ENCODE measurements at regions not wholly inside any gene's neighbourhood (a gene's known extent, or its start where the extent isn't known, plus 50 kb on each side); places are given as distances from the start of the nearest gene placed in this dataset.

GRCh38 chr5:2921651-2922050, 170.2 kb upstream of the IRX2 start:
- H3K36me3 ChIP-seq = no peaks in the 10 kb centered on the region
- no peak overlapping the region for H3K27ac ChIP-seq
- H3K4me3 ChIP-seq = peak overlapping the region in 1 of 3 donors; percentile 11
- intact Hi-C loops (cut with DNase I; ENCODE audit: low total_unique reads) = no loop called here
- TF ChIP-seq POLR2A (IDR thresholded peaks at IDR 0.05) (no peak), POLR2AphosphoS5 (IDR thresholded peaks at IDR 0.05) (no peak), CTCF (IDR thresholded peaks at IDR 0.05) (no peak)
- H3K4me1 ChIP-seq = no peaks in the 10 kb centered on the region
- H3K27me3 ChIP-seq = no peaks in the 10 kb centered on the region
- peaks cover 9 to 31% of the 10 kb centered on the region in 2 donors for H3K9me3 ChIP-seq
- DNase-seq (ENCODE audit: low spot score in 2 of 2) = no peak

- TF ChIP-seq CTCF (IDR thresholded peaks at IDR 0.05) (no peak), POLR2AphosphoS5 (IDR thresholded peaks at IDR 0.05) (no peak), POLR2A (IDR thresholded peaks at IDR 0.05) (no peak)
- no peak for DNase-seq (ENCODE audit: low spot score in 2 of 2)
- intact Hi-C loops (cut with DNase I; ENCODE audit: low total_unique reads) = no loop called here
- H3K27me3 ChIP-seq = no peaks in the 10 kb centered on the region
- H3K4me1 ChIP-seq = no peaks in the 10 kb centered on the region
- H3K27ac ChIP-seq = no peak overlapping the region
- no peaks in the 10 kb centered on the region for H3K36me3 ChIP-seq
- H3K4me3 ChIP-seq = no peak overlapping the region
- peaks cover 9 to 31% of the 10 kb centered on the region in 2 donors for H3K9me3 ChIP-seq
These were observed 169.7 kb upstream of the IRX2 start for GRCh38 chr5:2921176-2921575.

GRCh38 chr5:2920312-2920711, 168.8 kb upstream of the IRX2 start:
- H3K27me3 ChIP-seq = no peaks in the 10 kb centered on the region
- intact Hi-C loops (cut with DNase I; ENCODE audit: low total_unique reads) = no loop called here
- H3K9me3 ChIP-seq = peaks cover 9 to 31% of the 10 kb centered on the region in 2 donors
- TF ChIP-seq CTCF (IDR thresholded peaks at IDR 0.05) (no peak), POLR2AphosphoS5 (IDR thresholded peaks at IDR 0.05) (no peak), POLR2A (IDR thresholded peaks at IDR 0.05) (no peak)
- no peaks in the 10 kb centered on the region for H3K36me3 ChIP-seq
- no peaks in the 10 kb centered on the region for H3K4me1 ChIP-seq
- H3K4me3 ChIP-seq = no peak overlapping the region
- DNase-seq (ENCODE audit: low spot score in 2 of 2) = no peak
- H3K27ac ChIP-seq = no peak overlapping the region

GRCh38 chr5:2919310-2920018, 168.0 kb upstream of the IRX2 start:
- peaks cover 9 to 31% of the 10 kb centered on the region in 2 donors for H3K9me3 ChIP-seq
- H3K4me3 ChIP-seq = no peak overlapping the region
- H3K27me3 ChIP-seq = no peaks in the 10 kb centered on the region
- intact Hi-C loops (cut with DNase I; ENCODE audit: low total_unique reads) = no loop called here
- no peak overlapping the region for H3K27ac ChIP-seq
- H3K4me1 ChIP-seq = no peaks in the 10 kb centered on the region
- no peaks in the 10 kb centered on the region for H3K36me3 ChIP-seq
- DNase-seq (ENCODE audit: low spot score in 2 of 2) = no peak
- TF ChIP-seq POLR2A (IDR thresholded peaks at IDR 0.05) (no peak), POLR2AphosphoS5 (IDR thresholded peaks at IDR 0.05) (no peak), CTCF (IDR thresholded peaks at IDR 0.05) (no peak)

GRCh38 chr5:2917524-2917923, 166.0 kb upstream of the IRX2 start:
- no peak for DNase-seq (ENCODE audit: low spot score in 2 of 2)
- Histone ChIP-seq H3K36me3 (no peaks in the 10 kb centered on the region), H3K4me3 (no peak overlapping the region), H3K9me3 (peaks cover 9 to 24% of the 10 kb centered on the region in 2 donors), H3K4me1 (no peaks in the 10 kb centered on the region), H3K27ac (no peak overlapping the region), H3K27me3 (no peaks in the 10 kb centered on the region)
- TF ChIP-seq CTCF (IDR thresholded peaks at IDR 0.05) (no peak), POLR2A (IDR thresholded peaks at IDR 0.05) (no peak), POLR2AphosphoS5 (IDR thresholded peaks at IDR 0.05) (no peak)
- intact Hi-C loops (cut with DNase I; ENCODE audit: low total_unique reads) = no loop called here

Data from breast epithelium (tissue), 4 donors.